Limb (tissue), 2 donors: ENCODE measurements at regions not wholly inside any gene's neighbourhood (a gene's known extent, or its start where the extent isn't known, plus 50 kb on each side); places are given as distances from the start of the nearest gene placed in this dataset.

ENCODE experiments used
- DNase-seq, 2 donors: peaks; one replicate each; pipeline ENCODE4 v3.0.0-alpha.2; 2016; ENCODE audit errors: extremely low spot score in 2 of 2

GRCh38 chr10:131363416-131363815 is 51.9 kb upstream of the TCERG1L start:
- no peak for DNase-seq

DNA sequence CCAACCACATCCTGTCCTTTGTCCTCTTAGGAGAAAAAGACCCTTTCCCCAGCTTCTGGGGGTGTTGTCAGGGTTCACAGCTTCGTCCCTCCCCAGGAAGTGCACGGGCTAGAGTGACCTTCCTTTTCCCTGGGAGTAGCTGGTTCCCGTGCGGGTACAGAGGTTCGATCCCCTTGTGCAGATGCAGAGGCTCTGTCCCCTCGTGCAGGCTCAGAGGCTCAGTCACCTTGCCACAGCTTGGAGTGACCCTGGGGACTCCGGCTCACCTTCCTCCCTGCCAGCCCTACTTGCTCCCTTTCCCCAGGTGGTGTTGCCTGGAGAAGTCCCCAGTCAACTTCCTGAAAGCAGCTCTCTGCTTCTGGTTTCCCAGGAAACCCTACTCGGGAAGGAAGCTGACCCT is 60.0 kb upstream of the TCERG1L start:
- no peak for DNase-seq

GRCh38 chr10:131381576-131381975 is 70.1 kb upstream of the TCERG1L start:
- DNase-seq: no peak

- DNase-seq: peak in 1 of 2 donors; percentile 21
Observed at GRCh38 chr10:131385161-131385872, 73.8 kb upstream of the TCERG1L start.

DNA sequence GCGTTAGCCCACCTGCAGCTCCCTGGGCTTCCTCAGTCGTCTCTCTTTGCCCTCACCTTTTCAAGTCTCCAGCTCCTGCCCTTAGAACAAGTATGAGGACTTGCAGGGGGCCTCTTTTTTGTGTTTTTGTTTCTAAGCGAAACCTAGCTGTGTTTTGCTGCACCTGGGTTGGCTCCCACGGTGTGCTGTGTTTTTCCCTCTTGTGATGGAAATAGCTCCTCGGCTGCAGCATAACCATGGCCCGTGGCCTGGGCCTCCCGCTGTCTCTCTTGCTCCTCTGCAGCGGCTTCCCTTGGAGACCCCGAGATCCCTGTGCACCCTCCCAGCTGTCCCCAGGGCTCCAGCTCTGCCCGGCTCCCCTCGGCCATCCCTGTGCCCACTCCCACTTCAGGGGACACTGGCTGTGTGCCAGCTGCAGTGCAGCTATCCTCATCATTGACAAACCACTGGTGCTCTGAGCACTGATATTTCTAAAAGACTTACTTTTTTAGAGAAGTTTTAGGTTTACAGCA is 75.6 kb upstream of the TCERG1L start:
- DNase-seq: no peak

- DNase-seq: no peak
Observed at GRCh38 chr10:131391936-131392335, 80.4 kb upstream of the TCERG1L start.

DNA sequence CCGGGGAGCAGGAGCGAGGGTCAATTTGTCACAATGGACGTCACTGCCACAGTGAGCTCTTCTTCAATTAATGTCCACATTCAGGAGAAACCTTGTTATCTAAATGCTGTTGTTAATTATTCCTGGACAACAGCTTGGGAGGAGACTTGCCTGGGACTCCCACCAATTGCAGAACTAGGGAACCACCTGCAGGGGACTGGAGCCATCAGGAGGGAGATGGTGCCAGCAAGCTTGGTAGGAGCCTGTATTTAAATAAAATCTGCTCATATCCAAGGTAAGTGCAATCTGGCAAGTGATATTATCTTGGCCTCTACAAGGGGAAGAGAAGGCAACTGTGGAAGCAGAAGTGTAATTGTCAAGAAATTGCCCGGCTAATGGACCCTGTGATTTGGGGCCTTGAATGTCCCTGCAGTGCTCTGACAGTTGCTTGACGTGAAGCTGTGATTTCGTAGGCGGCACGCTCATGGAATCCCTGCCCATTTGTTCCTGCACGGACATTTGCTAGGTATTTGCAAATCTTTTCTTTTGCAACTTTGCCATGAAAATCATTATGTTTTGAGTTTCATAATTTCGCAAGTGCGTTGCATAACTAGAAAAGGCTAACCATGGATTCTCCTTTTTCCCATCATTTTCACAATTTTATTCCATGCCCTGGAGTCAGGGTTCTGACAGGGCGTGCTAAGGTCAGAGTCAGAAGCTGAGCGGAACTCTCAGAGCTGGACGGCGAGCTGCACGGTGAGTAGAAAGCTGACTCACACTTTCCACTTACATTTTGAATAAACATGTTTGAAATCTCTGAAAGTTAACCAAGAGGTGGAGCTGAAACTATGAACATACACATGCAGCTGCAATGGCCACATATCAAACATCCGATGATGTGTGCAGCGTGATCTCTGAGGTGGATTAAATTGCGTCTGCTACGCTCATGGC is 84.9 kb upstream of the TCERG1L start:
- peak in 1 of 2 donors; percentile 56 for DNase-seq

DNA sequence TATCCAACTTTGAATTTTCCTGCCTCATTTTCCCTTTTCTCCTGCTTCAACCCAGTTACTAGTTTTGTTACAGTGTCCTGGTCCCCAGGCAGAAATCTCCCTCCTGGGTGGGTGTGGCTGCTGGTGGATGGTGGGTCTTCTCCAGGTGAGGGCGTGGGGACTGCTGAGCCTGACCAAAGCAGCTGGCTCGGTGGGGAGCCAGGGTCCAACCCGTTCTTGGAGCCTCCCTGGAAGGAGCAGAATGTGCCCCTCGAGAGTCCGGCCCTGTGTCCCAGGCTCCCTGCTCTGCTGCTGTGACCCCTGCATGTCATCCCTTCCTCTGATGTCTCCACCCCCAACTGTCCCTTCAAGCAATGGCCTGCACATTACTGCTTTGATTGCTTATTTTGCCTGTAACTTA is 86.6 kb upstream of the TCERG1L start:
- no peak for DNase-seq

- DNase-seq: no peak
Observed at GRCh38 chr10:131399981-131400380, 88.5 kb upstream of the TCERG1L start.

DNA sequence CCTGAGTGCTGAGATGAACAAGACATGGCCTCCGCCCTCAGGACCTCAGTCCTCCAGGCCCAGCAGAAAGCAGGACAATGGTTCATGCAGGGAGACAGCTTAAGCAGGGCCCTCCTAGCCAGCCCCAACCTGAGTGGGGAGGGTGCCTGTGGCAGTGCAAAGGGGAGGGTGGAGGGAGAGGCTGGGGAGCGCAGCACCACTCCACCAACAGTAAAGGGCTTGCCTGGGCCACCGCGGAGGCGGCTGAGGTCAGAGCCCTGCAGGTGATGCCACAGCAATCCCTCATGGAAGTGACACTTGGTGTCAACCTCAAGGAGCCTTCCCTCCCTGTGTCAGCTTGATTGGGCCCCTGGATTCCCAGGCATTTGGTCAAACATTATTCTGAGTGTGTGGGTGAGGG is 89.0 kb upstream of the TCERG1L start:
- no peak for DNase-seq

- no peak for DNase-seq
Observed at GRCh38 chr10:131402771-131403650, 91.5 kb upstream of the TCERG1L start.

GRCh38 chr10:131403936-131404335 is 92.4 kb upstream of the TCERG1L start:
- no peak for DNase-seq

GRCh38 chr10:131404886-131405285 is 93.4 kb upstream of the TCERG1L start:
- no peak for DNase-seq

DNA sequence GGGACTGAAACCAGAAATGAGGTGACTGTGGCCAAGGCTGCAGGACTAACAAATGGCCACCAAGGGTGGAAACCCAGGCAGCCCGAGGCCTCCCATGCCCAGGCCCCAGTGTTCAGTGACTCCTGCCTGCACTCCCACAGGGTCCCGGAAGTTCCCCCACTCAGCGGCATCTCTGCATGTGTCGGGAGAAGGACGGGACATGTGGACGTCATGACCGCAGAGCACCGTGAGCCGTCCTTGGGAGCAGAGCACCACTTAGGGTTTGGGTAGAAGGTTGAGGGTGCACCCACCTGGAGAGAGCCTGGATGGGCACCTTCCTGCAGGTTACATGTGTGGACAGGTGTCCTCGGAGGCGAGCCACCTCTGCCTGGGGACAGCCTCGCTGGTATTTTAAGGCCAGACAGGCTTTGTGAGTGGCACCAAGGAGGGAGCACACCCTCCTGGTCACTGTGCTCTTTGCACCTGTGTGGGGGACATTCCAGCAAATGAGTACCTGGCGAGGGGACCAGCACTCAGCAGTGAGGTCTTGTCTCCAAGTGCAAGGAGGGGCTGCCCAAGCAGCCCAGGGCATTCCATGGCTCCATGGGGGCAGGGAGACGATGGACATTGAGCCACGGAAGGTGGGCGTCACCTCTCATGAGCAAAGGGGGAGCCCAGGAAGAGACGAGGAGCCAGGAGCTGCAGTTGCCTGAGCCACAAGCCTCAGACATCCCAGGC is 95.3 kb upstream of the TCERG1L start:
- no peak for DNase-seq

GRCh38 chr10:131418681-131419080 is 107.2 kb upstream of the TCERG1L start:
- no peak for DNase-seq

DNA sequence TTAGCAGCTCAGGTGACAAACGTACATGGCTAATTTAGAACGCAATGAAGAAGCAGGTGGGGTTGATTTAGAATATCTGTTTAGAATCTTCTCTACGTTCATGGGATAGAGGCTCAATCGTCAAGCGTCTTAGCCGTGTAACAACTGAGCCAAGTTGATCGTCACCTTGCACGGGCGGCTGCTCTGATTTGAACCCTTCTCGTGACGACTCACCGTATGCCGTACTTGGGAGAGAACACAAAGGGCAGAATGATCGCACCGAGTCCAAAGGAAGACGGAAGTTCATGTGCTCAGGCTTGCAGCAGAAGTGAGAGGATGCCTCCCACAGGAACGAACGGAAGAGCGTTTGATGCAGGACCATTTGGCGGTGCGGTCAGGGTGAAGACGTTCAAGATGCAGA is 108.3 kb upstream of the TCERG1L start:
- no peak for DNase-seq

GRCh38 chr10:131420867-131421266 is 109.3 kb upstream of the TCERG1L start:
- no peak for DNase-seq

GRCh38 chr10:131421381-131421780 is 109.9 kb upstream of the TCERG1L start:
- DNase-seq: no peak

- DNase-seq: no peak
Observed at GRCh38 chr10:131422731-131423130, 111.2 kb upstream of the TCERG1L start.

GRCh38 chr10:131424053-131424452 is 112.5 kb upstream of the TCERG1L start:
- DNase-seq: no peak
